AG09319 (cell line): ENCODE measurements at regions not wholly inside any gene's neighbourhood (a gene's known extent, or its start where the extent isn't known, plus 50 kb on each side); places are given as distances from the start of the nearest gene placed in this dataset.

Source experiments
- DNase-seq: peaks from one replicate; pipeline ENCODE4 v3.0.0-alpha.2; 2010; ENCODE audit warnings: low read depth; ENCODE audit errors: extremely low read depth
- CTCF ChIP-seq: IDR thresholded peaks from 2 replicates; pipeline ENCODE4 v1.5.1; 2011; ENCODE audit warnings: low read depth, mild to moderate bottlenecking, inconsistent platforms, low read length, moderate library complexity

- no peak for TF ChIP-seq CTCF
- no peak for DNase-seq
Observed at GRCh38 chr1:81192647-81193642, 607.8 kb upstream of the ADGRL2 start.

GRCh38 chr1:81190003-81190402 lies 610.7 kb upstream of the ADGRL2 start:
- DNase-seq = no peak
- no peak for TF ChIP-seq CTCF

- TF ChIP-seq CTCF = no peak
Observed at GRCh38 chr1:81187635-81188034, 613.1 kb upstream of the ADGRL2 start.

GRCh38 chr1:81186261-81186660 lies 614.5 kb upstream of the ADGRL2 start:
- no peak for TF ChIP-seq CTCF
- DNase-seq = no peak

More at GRCh38 chr1:81187635-81188034, 613.1 kb upstream of the ADGRL2 start:
- DNase-seq = no peak

GRCh38 chr1:81183553-81183952 lies 617.2 kb upstream of the ADGRL2 start:
- no peak for DNase-seq
- no peak for TF ChIP-seq CTCF

- no peak for DNase-seq
Observed at GRCh38 chr1:81183051-81183450, 617.7 kb upstream of the ADGRL2 start.

More at GRCh38 chr1:81183051-81183450, 617.7 kb upstream of the ADGRL2 start:
- no peak for TF ChIP-seq CTCF
